Mammary epithelial cell (primary cell): ENCODE measurements at regions not wholly inside any gene's neighbourhood (a gene's known extent, or its start where the extent isn't known, plus 50 kb on each side); places are given as distances from the start of the nearest gene placed in this dataset.

Experiments
- CTCF ChIP-seq, 2 donors: IDR thresholded peaks in 1 of 2; conservative IDR thresholded peaks in 1 of 2; 2 replicates each; pipeline ENCODE4 v1.5.1; 2011 to 2012; ENCODE audit warnings: inconsistent platforms in 2 of 2, low read length in 2 of 2, mild to moderate bottlenecking in 2 of 2, control low read depth in 1 of 2, low read depth in 1 of 2; ENCODE audit not compliant: insufficient read depth in 1 of 2; ENCODE audit errors: extremely low read depth in 1 of 2
- EZH2 ChIP-seq: IDR thresholded peaks from 2 replicates; pipeline ENCODE4 v1.6.1; 2012; ENCODE audit warnings: low read length, inconsistent platforms, borderline replicate concordance

GRCh38 chr16:88317613-88317965 is 65.2 kb upstream of the ZNF469 start:
- no peak for TF ChIP-seq CTCF (conservative IDR thresholded peaks at IDR 0.05 in 1 of 2, IDR thresholded peaks at IDR 0.05 in 1 of 2; ENCODE audit: extremely low read depth in 1 of 2, insufficient read depth in 1 of 2, low read depth in 1 of 2, low read length in 2 of 2)
- TF ChIP-seq EZH2: no peak
